SK-N-SH (cell line): ENCODE measurements at regions not wholly inside any gene's neighbourhood (a gene's known extent, or its start where the extent isn't known, plus 50 kb on each side); places are given as distances from the start of the nearest gene placed in this dataset.

ENCODE experiments used
- CTCF ChIP-seq: fragments of 200-600 bp; sonication (generic); IDR thresholded peaks from 2 replicates; pipeline ENCODE4 v1.6.1; 2017; ENCODE audit warnings: antibody characterized with exemption, mild to moderate bottlenecking, moderate library complexity
- EP300 ChIP-seq, 2 experiments: IDR thresholded peaks; 2 replicates each; pipeline versions ENCODE4 v1.4.0 to v1.6.1; 2012; ENCODE audit warnings: borderline replicate concordance in 1 of 2, low read depth in 1 of 2, low read length in 1 of 2
- EZH2phosphoT487 ChIP-seq: fragments of 200-600 bp; sonication (generic); IDR thresholded peaks from 2 replicates; pipeline ENCODE4 v1.6.1; 2017; ENCODE audit warnings: low read depth, mixed run types, mild to moderate bottlenecking, antibody characterized with exemption, moderate library complexity, borderline replicate concordance
- MAX ChIP-seq: IDR thresholded peaks from 2 replicates; pipeline ENCODE4 v1.4.0; 2012; ENCODE audit warnings: low read depth
- MXI1 ChIP-seq: IDR thresholded peaks from 2 replicates; pipeline ENCODE4 v1.6.1; 2012; ENCODE audit warnings: mild to moderate bottlenecking, low read depth, low read length, improper control_type of control experiment
- NRF1 ChIP-seq: IDR thresholded peaks from 2 replicates; pipeline ENCODE4 v1.6.1; 2012; ENCODE audit warnings: low read depth, mild to moderate bottlenecking, low read length
- POLR2AphosphoS5 ChIP-seq: IDR thresholded peaks from 2 replicates; pipeline ENCODE4 v1.6.1; 2012; ENCODE audit warnings: low read depth, low read length
- RCOR1 ChIP-seq: fragments of 150-350 bp; IDR thresholded peaks from 2 replicates; pipeline ENCODE4 v1.6.1; 2017; ENCODE audit warnings: antibody characterized with exemption, low read length
- SMC3 ChIP-seq: IDR thresholded peaks from 2 replicates; pipeline ENCODE4 v1.6.1; 2012; ENCODE audit warnings: low read depth, low read length, improper control_type of control experiment
- TAF1 ChIP-seq: IDR thresholded peaks from 2 replicates; pipeline ENCODE4 v1.6.1; 2012; ENCODE audit warnings: low read depth, mild to moderate bottlenecking, low read length, moderate library complexity, borderline replicate concordance

DNA sequence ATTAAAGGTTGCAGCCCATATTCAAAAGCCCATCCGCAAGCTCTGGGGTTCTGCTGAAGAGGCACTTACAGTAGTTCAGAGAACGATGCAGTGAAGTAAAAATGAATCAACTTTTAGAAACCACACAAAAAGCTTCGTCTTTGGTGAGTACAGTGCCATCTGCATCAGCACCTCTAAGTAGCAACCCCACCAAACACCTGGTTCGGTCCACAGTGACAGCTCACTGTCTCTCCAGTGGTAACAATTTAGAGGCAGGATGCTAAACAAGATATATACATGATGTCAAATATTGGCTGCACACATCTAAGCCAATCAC, 275.4 kb upstream of the TCF4 start:
- no peak for TF ChIP-seq MAX
- TF ChIP-seq CTCF: no peak
- no peak for TF ChIP-seq EP300 (IDR thresholded peaks at IDR 0.05; ENCODE audit: borderline replicate concordance in 1 of 2, low read depth in 1 of 2, low read length in 1 of 2)
- no peak for TF ChIP-seq MXI1
- no peak for TF ChIP-seq POLR2AphosphoS5
- TF ChIP-seq TAF1: no peak
- TF ChIP-seq SMC3: no peak
- no peak for TF ChIP-seq NRF1
- no peak for TF ChIP-seq RCOR1
- TF ChIP-seq EZH2phosphoT487: no peak
